ENCODE measurements at regions not wholly inside any gene's neighbourhood (a gene's known extent, or its start where the extent isn't known, plus 50 kb on each side); places are given as distances from the start of the nearest gene placed in this dataset.
"Not testable (repeated sequence)": the region's sequence is repeated elsewhere in the genome, so short reads cannot be mapped to it uniquely, and the experiment has no call there.

DNA sequence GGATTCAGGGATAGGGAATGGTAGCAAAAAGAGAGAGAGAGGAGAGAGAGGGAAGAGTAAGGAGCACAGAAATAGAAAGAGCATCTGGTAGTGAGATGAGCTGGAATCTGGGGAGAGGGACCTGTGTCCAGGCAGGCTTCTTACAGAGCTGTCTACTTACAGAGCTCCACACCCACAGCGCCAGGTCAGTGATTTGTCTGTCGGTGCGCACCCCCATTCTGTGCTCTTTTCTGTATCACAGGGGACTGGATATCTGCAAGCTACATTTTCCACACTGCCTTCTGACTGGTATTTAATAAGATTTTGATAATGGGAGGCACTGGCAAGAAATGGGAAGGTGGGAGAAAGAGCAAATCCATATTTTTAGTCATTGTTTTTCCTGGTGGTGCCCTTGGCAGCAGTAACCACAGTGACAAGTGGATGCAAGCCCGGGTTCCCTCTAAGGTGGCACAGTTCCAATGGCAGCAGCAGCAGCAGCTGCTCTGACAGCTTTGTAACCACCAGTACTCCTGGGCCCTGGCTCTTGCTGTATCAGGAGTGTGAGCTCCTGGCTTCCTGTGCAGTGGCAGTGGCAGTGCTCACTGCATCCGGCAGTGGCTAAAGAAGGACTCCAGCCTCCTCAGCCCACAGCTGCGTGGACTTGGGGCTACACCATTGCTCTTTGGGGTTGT is 300.5 kb downstream of the TRIML1 start:
- no peak for DNase-seq

DNA sequence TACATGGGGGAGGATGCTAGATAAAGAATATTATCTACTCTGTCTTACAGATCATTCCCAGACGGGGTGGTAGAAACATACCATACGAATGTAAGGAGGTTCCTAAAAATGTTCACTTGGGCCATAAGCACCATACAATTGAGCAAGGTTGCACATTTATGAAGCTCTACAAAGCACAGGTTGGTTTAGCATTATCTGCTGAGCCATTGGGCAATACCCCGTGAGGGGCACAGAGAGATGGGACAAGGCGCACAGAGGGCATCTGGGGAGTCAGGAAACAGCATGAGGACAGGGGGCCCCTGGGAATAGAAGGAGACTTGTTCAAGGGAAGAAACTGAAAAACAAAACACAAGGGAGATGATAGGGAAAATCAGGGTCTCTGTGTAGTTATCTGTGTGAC is 305.3 kb downstream of the TRIML1 start:
- no peak for DNase-seq

- not testable (repeated sequence) for DNase-seq
These were observed 309.8 kb downstream of the TRIML1 start for GRCh38 chr4:188448996-188449395.

DNA sequence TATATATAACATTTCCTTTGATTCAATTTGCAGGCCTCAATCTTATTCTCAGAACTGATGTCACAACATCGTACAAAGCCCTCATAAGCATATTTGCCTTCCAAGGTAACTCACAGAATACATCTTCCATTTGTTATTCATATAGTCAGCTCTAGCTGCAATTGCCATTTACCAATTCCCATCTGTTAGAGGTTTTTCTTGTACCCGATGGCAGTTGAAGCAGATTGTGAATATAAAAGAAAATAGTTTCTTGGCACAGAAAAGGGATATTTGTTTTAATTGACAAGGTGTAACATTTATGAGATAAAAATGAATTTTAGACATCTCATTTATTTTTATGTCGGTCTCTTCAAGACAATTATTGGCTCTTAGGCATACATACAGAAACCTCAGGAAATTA is 311.3 kb downstream of the TRIML1 start:
- DNase-seq = no peak

DNA sequence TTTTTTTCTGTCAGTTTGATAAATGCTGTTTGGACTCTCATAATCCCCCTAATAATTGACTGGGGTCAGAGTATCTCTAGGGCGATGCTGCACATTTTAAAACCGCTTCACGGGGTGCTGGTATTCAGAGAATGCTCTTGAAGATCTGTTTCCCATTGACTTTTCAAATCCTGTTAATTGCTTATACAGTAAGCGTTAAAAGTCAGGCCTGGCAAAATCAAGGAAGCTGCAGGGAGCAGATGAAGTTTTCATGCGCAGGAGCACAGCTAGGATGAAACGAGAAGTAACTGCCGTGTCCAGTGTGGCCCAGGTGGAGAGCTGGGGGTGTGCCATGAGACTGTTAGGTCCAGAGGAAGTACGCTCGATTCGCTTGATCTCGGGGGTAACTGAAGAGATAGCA is 312.9 kb downstream of the TRIML1 start:
- no peak for DNase-seq

DNA sequence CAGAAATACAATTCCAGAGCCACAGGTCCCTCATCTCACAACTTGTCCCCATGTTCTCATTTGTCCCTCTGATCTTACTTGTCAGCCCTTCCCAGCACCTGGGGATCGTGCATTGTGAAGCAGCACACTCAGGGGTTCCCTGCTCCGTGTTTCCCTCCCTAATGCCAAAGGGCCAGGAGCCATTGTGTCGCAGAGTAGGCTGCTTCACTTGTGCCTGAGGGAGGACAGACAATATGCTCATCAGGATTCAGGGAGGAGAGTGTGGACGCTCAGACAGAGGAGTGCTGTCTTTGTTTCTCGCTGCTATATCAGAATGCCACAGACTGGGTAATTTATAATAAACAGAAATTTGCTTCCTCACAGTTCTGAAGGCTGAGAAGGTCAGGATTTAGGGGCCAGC is 315.3 kb downstream of the TRIML1 start:
- no peak for DNase-seq

GRCh38 chr4:188455062-188455752 is 316.0 kb downstream of the TRIML1 start:
- no peak for DNase-seq

GRCh38 chr4:188459381-188459780 is 320.1 kb downstream of the TRIML1 start:
- DNase-seq = no peak

DNA sequence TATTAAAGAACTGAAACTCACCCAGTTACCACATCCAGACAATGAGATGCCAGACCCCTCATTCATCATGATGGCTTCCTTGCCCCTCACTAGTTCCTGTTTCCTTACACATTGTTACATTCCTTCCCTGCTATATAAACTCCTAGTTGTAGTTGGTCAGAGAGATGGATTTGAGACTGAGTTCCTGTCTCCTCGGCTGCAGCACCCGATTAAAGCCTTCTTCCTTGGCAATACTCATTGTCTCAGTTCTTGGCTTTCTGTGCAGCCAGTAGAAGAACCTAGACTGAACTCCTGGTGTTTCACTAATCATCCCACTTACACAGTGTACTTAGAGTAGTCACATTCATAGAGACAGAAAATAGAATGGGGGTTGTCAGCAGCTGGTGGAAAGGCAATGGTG is 324.7 kb downstream of the TRIML1 start:
- no peak for DNase-seq

- DNase-seq = no peak
These were observed 326.8 kb downstream of the TRIML1 start for GRCh38 chr4:188466001-188466400.

DNA sequence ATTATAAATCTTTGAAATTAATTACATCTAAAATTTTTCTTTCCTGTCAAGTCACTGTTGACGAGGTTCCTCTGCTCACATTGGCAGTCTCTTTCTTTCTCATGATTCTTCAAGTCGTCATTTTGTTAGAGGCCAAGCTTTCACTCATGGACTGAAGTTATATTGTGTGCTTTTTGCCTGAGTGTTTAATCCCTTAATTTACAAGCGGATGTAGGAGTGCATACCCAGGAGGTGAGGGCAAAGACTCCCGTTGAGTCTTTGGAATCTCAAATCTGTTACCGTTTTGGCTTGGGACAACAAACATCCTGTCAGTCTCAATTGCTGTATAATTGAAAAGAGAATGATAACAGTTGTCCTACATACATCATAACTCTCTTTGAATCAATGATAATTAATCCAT is 345.0 kb downstream of the TRIML1 start:
- DNase-seq = no peak

- DNase-seq = no peak
These were observed 346.7 kb downstream of the TRIML1 start for GRCh38 chr4:188485906-188486305.

- no peak for DNase-seq
These were observed 353.6 kb downstream of the TRIML1 start for GRCh38 chr4:188492886-188493285.

- DNase-seq = no peak
These were observed 355.9 kb downstream of the TRIML1 start for GRCh38 chr4:188495169-188495568.

DNA sequence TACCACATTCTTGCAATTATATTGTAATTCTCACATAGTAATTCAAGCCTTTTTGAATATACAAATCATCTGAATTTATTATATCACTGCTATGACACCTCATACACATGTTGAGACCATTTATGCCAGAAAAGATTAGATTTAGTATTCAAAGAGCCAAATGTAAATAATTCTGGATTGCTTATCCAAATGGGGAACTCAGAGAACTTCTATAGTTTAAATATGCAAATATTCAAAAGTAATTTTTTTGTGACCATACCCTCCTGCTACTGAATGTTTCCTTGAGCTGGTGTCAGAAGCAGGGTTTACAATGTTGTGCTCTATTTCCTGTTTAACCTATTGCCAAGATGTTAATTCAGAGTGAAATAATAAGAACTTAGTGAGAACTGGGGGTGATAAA is 372.2 kb downstream of the TRIML1 start:
- DNase-seq = no peak

- DNase-seq = no peak
These were observed 393.5 kb downstream of the TRIML1 start for GRCh38 chr4:188532751-188533150.

GRCh38 chr4:188534297-188534696 is 395.1 kb downstream of the TRIML1 start:
- no peak for DNase-seq

GRCh38 chr4:188534917-188535316 is 395.7 kb downstream of the TRIML1 start:
- DNase-seq = no peak

- DNase-seq = no peak
These were observed 397.6 kb downstream of the TRIML1 start for GRCh38 chr4:188536826-188537225.

DNA sequence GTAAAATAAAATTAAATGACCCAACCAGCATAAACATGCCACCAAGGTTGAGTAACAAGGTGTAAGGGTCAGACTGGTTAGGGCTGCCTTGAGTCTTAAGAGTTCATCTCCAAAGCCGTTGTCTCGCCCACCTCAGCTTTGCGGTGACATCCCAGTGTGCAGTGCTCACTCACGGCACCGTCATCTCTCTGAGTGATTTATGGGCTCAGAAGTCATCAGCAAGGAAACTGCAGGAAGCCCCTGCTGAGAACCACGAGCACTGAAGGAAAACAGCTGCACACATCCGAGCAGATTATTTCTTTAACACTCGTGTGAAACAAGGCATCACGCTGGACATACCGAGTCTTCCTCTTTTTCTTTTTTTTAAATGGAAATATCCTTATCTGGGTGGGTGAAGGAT is 411.1 kb downstream of the TRIML1 start:
- no peak for DNase-seq

DNA sequence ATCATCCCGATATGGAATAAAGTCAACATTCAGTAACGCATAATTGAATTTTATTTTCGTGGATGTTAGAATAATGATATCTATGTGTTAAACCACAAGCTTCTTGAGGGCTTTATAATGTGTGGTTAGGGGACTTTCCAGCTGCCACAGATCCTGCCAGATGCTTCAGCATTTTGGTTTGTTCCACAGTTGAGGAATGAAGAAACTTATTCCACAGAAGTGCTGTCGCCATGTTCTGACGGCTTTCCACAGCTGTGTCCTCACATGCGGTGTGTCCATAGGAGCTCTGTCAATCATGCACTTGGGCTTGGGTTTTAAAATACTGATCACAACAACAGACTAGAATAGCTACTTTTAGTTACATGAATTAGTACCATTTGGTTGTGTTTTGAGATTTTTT is 411.9 kb downstream of the TRIML1 start:
- no peak for DNase-seq

- DNase-seq = no peak
These were observed 413.6 kb downstream of the TRIML1 start for GRCh38 chr4:188552741-188553275.

GRCh38 chr4:188554413-188554812 is 415.2 kb downstream of the TRIML1 start:
- no peak for DNase-seq

DNA sequence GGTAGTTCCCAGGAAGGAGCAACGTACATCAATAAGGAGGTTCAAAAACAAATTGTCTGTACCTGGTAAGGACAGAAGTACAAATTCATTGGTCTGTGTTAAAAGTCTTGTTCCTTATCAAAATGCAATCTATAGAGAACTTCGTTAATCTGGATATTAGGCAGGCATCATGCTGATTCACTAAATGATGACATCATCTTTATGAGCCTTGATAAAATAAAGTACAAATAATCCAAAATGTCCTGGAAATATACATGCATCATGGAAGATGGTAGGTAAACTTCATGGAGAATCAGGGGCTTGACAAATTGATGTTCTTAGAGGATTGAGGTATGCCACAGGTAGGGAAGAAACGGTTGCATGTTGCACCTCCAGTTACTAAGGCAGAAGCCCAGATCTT is 433.9 kb downstream of the TRIML1 start:
- no peak for DNase-seq

- no peak for DNase-seq
These were observed 439.4 kb downstream of the TRIML1 start for GRCh38 chr4:188578657-188579056.
